ENCODE measurements at regions not wholly inside any gene's neighbourhood (a gene's known extent, or its start where the extent isn't known, plus 50 kb on each side); places are given as distances from the start of the nearest gene placed in this dataset.

DNA sequence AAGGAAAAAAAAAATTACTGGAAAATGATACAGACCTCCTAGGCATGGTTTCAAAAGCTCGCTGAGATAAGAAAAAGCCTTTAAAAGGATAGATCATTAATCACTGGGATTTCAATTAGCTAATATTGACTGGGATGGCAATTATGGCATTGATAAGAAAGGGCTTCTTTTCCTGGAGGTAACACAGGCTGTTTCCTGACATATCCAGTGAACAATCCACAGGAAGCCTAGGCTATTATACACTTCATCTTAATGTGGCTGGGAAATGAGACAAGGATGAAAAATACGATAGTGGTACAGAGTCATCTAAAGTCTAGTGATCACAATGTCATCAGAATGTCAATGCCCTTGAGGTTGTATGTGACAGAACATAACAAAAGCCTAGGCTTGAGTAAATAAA is 1579.3 kb downstream of the C4orf33 start:
- H3K4ac ChIP-seq (ENCODE audit: low read depth, low read length), result no peak overlapping the region
- intact Hi-C loops (cut with micrococcal nuclease), result no loop called here
- dilution Hi-C loops (cut with HindIII; ENCODE audit: low sequenced_read_pairs, unreplicated experiment), result no loop called here
- H4K91ac ChIP-seq (ENCODE audit: insufficient read depth, low read depth, low read length), result no peak overlapping the region
- no peak overlapping the region for H2AFZ ChIP-seq (replicated peaks; ENCODE audit: low read length, poor library complexity)
- no peak overlapping the region for H3K23ac ChIP-seq (ENCODE audit: low read depth, low read length)
- H2AK9ac ChIP-seq (replicated peaks; ENCODE audit: low read depth, low read length, poor library complexity), result no peak overlapping the region
- no peak overlapping the region for H2AK5ac ChIP-seq (ENCODE audit: low read depth, low read length)
- no peaks in the 10 kb centered on the region for H3K27me3 ChIP-seq (ENCODE audit: control insufficient read depth, insufficient read depth, low read length)
- H3K9me1 ChIP-seq (ENCODE audit: insufficient read depth, low read length), result no peaks in the 10 kb centered on the region
- H3K9me3 ChIP-seq (ENCODE audit: control insufficient read depth, insufficient read depth, low read length), result 0 out of 2 replicates have a peak, but pooled peaks cover 1% of the 10 kb centered on the region
- H2BK5ac ChIP-seq (ENCODE audit: low read depth, low read length, poor library complexity, severe bottlenecking), result no peak overlapping the region
- H3K4me1 ChIP-seq (ENCODE audit: control insufficient read depth, insufficient read depth, low read length), result no peaks in the 10 kb centered on the region
- ATAC-seq (ENCODE audit: low read depth), result no peak
- H2BK20ac ChIP-seq (ENCODE audit: low read depth, low read length), result no peak overlapping the region
- TF ChIP-seq, protein P1, sequence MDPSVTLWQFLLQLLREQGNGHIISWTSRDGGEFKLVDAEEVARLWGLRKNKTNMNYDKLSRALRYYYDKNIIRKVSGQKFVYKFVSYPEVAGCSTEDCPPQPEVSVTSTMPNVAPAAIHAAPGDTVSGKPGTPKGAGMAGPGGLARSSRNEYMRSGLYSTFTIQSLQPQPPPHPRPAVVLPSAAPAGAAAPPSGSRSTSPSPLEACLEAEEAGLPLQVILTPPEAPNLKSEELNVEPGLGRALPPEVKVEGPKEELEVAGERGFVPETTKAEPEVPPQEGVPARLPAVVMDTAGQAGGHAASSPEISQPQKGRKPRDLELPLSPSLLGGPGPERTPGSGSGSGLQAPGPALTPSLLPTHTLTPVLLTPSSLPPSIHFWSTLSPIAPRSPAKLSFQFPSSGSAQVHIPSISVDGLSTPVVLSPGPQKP (IDR thresholded peaks at IDR 0.05; ENCODE audit: borderline replicate concordance, low read depth, low read length), result no peak
- TF ChIP-seq CEBPB (IDR thresholded peaks at IDR 0.05; ENCODE audit: low read depth, low read length) (no peak), MAZ (IDR thresholded peaks at IDR 0.05; ENCODE audit: borderline replicate concordance, low read depth, low read length) (no peak), RFX5 (IDR thresholded peaks at IDR 0.05; ENCODE audit: low read depth, low read length) (no peak), RCOR1 (IDR thresholded peaks at IDR 0.05; ENCODE audit: insufficient replicate concordance, low read length) (no peak), NFE2L2 (IDR thresholded peaks at IDR 0.05; ENCODE audit: low read depth, low read length) (no peak), BHLHE40 (IDR thresholded peaks at IDR 0.05; ENCODE audit: low read depth, low read length) (no peak), FOS (IDR thresholded peaks at IDR 0.05; ENCODE audit: low read depth, low read length) (no peak), CHD1 (IDR thresholded peaks at IDR 0.05; ENCODE audit: low read depth, low read length) (no peak), SMC3 (IDR thresholded peaks at IDR 0.05; ENCODE audit: low read depth, low read length) (no peak), MAFK (IDR thresholded peaks at IDR 0.05; ENCODE audit: low read depth, low read length) (no peak), RAD21 (IDR thresholded peaks at IDR 0.05; ENCODE audit: low read length) (no peak), POLR2A (IDR thresholded peaks at IDR 0.05; ENCODE audit: low read depth, low read length) (no peak), MXI1 (IDR thresholded peaks at IDR 0.05; ENCODE audit: borderline replicate concordance, low read depth, low read length) (no peak)
- TF ChIP-seq, protein P2, sequence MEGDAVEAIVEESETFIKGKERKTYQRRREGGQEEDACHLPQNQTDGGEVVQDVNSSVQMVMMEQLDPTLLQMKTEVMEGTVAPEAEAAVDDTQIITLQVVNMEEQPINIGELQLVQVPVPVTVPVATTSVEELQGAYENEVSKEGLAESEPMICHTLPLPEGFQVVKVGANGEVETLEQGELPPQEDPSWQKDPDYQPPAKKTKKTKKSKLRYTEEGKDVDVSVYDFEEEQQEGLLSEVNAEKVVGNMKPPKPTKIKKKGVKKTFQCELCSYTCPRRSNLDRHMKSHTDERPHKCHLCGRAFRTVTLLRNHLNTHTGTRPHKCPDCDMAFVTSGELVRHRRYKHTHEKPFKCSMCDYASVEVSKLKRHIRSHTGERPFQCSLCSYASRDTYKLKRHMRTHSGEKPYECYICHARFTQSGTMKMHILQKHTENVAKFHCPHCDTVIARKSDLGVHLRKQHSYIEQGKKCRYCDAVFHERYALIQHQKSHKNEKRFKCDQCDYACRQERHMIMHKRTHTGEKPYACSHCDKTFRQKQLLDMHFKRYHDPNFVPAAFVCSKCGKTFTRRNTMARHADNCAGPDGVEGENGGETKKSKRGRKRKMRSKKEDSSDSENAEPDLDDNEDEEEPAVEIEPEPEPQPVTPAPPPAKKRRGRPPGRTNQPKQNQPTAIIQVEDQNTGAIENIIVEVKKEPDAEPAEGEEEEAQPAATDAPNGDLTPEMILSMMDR (conservative IDR thresholded peaks at IDR 0.05; ENCODE audit: low read depth, low read length), result no peak
- TF ChIP-seq, protein P3, sequence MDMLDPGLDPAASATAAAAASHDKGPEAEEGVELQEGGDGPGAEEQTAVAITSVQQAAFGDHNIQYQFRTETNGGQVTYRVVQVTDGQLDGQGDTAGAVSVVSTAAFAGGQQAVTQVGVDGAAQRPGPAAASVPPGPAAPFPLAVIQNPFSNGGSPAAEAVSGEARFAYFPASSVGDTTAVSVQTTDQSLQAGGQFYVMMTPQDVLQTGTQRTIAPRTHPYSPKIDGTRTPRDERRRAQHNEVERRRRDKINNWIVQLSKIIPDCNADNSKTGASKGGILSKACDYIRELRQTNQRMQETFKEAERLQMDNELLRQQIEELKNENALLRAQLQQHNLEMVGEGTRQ (IDR thresholded peaks at IDR 0.05; ENCODE audit: low read depth, low read length), result no peak
- H4K8ac ChIP-seq (ENCODE audit: low read depth in 2 of 2, low read length in 2 of 2), result no peak overlapping the region
- H3K56ac ChIP-seq (ENCODE audit: extremely low read depth, insufficient read depth, low read length), result no peak overlapping the region
- no peak overlapping the region for H2BK15ac ChIP-seq (ENCODE audit: low read depth, low read length)
- H3K27ac ChIP-seq (ENCODE audit: insufficient read depth, low read length), result no peak overlapping the region
- DNase-seq, result no peak
- no peaks in the 10 kb centered on the region for H4K20me1 ChIP-seq (ENCODE audit: insufficient read depth, low read length)
- H4K5ac ChIP-seq (ENCODE audit: low read depth, low read length), result no peak overlapping the region
- H3K9ac ChIP-seq (ENCODE audit: low read depth, low read length), result no peak overlapping the region
- POLR2A ChIA-PET (ENCODE audit: unreplicated experiment), result no interaction called here
- no TSS peak for BruUV-seq (replicated peaks)
- WGBS, 2 experiments (ENCODE audit: extremely low coverage in 2 of 2, insufficient read length in 1 of 2), result no CpG with 5 or more reads among the region's 2 CpGs
- H3K79me1 ChIP-seq (ENCODE audit: low read depth in 1 of 2, low read length in 2 of 2), result no peaks in the 10 kb centered on the region
- no peak overlapping the region for H3K18ac ChIP-seq (ENCODE audit: low read depth, low read length)
- H3K4me2 ChIP-seq (ENCODE audit: low read depth, low read length), result no peak overlapping the region
- in situ Hi-C loops (cut with MboI; ENCODE audit: low sequenced_read_pairs), result no loop called here
- no peak overlapping the region for H3K14ac ChIP-seq (replicated peaks; ENCODE audit: low read depth, low read length)
- H3K36me3 ChIP-seq (ENCODE audit: control insufficient read depth, insufficient read depth, low read length), result no peaks in the 10 kb centered on the region
- no peak overlapping the region for H3K4me3 ChIP-seq (ENCODE audit: insufficient read depth, low read depth, low read length)
- CTCF ChIA-PET, result interaction anchor here (0.7 to 1.0 kb wide), 2 partner anchors 13 to 112 kb away, joined by 3 to 6 read pairs; no protein-coding TSS in a partner anchor
- no peak overlapping the region for H2BK120ac ChIP-seq (ENCODE audit: low read depth, low read length)

Measured in IMR-90 (cell line).